PC-9 (cell line): ENCODE measurements at regions not wholly inside any gene's neighbourhood (a gene's known extent, or its start where the extent isn't known, plus 50 kb on each side); places are given as distances from the start of the nearest gene placed in this dataset.
"Not testable (repeated sequence)": the region's sequence is repeated elsewhere in the genome, so short reads cannot be mapped to it uniquely, and the experiment has no call there.

Source experiments
- BruUV-seq: library from RNA; stranded (reverse); fragments of 400-500 nt; replicated peaks from 2 replicates; lab custom pipeline; 2021; lab: Mats Ljungman, UMichigan
- CTCF ChIA-PET: fragments of 300-600 bp; sonication (Branson Sonifier 250); formaldehyde crosslinking; loops from one replicate; lab custom pipeline; 2022; ENCODE audit warnings: antibody characterized with exemption; lab: Charles Lee
- POLR2A ChIA-PET: fragments of 300-600 bp; sonication (Branson Sonifier 250); formaldehyde crosslinking; loops from one replicate; lab custom pipeline; 2022; ENCODE audit warnings: antibody characterized with exemption; ENCODE audit not compliant: unreplicated experiment; lab: Charles Lee
- DNase-seq, 2 experiments: peaks; one replicate each; pipeline versions ENCODE4 v3.0.0 to v3.0.0-alpha.2; 2015 to 2022; ENCODE audit warnings: mixed read lengths in 1 of 2
- H2AFZ ChIP-seq: fragments of 200-600 bp; sonication (generic); 2 replicates; pipeline ENCODE4 v1.8.1; 2017; ENCODE audit warnings: antibody characterized with exemption
- H3F3A ChIP-seq: fragments of 200-600 bp; sonication (generic); 2 replicates; pipeline ENCODE4 v1.8.1; 2017; ENCODE audit warnings: antibody characterized with exemption, mild to moderate bottlenecking, low read depth; ENCODE audit not compliant: insufficient read depth
- H3K27ac ChIP-seq: fragments of 200-600 bp; sonication (generic); 2 replicates; pipeline ENCODE4 v1.6.1; 2016; ENCODE audit warnings: mixed run types
- H3K27me3 ChIP-seq: fragments of 200-600 bp; sonication (generic); 2 replicates; pipeline ENCODE4 v1.6.1; 2016; ENCODE audit warnings: low read depth, mixed run types; ENCODE audit not compliant: insufficient read depth
- H3K36me3 ChIP-seq: fragments of 200-600 bp; sonication (generic); 2 replicates; pipeline ENCODE4 v1.6.1; 2016; ENCODE audit warnings: low read depth, mixed run types
- H3K4me1 ChIP-seq: fragments of 200-600 bp; sonication (generic); replicated peaks from 2 replicates; pipeline ENCODE4 v1.6.1; 2016; ENCODE audit warnings: mixed run types; ENCODE audit not compliant: insufficient read depth
- H3K4me2 ChIP-seq: fragments of 200-600 bp; sonication (generic); 2 replicates; pipeline ENCODE4 v1.6.1; 2017; ENCODE audit warnings: mixed run types
- H3K4me3 ChIP-seq: fragments of 200-600 bp; sonication (generic); 2 replicates; pipeline ENCODE4 v1.6.1; 2016; ENCODE audit warnings: mixed run types
- H3K79me2 ChIP-seq: fragments of 200-600 bp; sonication (generic); 2 replicates; pipeline ENCODE4 v1.6.1; 2017; ENCODE audit warnings: low read depth, mixed run types
- H3K9me2 ChIP-seq: fragments of 200-600 bp; sonication (generic); 2 replicates; pipeline ENCODE4 v1.8.1; 2017; ENCODE audit warnings: mild to moderate bottlenecking; ENCODE audit not compliant: insufficient read depth
- H3K9me3 ChIP-seq: fragments of 200-600 bp; sonication (generic); 2 replicates; pipeline ENCODE4 v1.8.1; 2016; ENCODE audit warnings: low read depth; ENCODE audit not compliant: insufficient read depth
- H4K20me1 ChIP-seq: fragments of 200-600 bp; sonication (generic); 2 replicates; pipeline ENCODE4 v1.8.1; 2017; ENCODE audit not compliant: insufficient read depth
- CTCF ChIP-seq: fragments of 200-600 bp; sonication (generic); conservative IDR thresholded peaks from 2 replicates; pipeline ENCODE4 v1.6.1; 2017; ENCODE audit warnings: mixed run types, antibody characterized with exemption, mild to moderate bottlenecking, moderate library complexity
- EZH2 ChIP-seq: fragments of 200-600 bp; sonication (generic); IDR thresholded peaks from 2 replicates; pipeline ENCODE4 v1.8.0; 2017; ENCODE audit warnings: antibody characterized with exemption, low read depth
- intact Hi-C: fragments of 100-400 bp; cut with micrococcal nuclease; formaldehyde crosslinking; loops from one replicate; pipeline ENCODE4 v1.10.0; 2022; ENCODE audit not compliant: unreplicated experiment

DNA sequence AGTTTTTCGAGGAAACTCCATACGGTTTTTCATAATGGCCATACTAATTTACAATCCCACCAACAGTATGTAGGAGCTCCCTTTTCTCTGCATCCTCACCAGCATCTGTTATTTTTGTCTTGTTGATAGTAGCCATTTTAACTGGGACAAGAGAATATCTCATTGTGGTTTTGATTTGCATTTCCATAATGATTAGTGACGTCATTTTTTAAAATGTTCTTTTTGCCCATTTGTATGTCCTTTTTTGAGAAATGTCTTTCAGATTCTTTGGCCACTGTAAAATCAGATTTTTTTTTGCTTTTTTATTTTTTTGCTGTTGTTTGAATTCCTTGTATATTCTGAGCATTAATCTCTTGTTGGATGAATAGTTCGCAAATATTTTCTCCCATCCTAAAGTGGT, 243.9 kb downstream of the TRIML1 start:
- no peaks in the 10 kb centered on the region for H3K4me1 ChIP-seq
- no peaks in the 10 kb centered on the region for H4K20me1 ChIP-seq
- H3F3A ChIP-seq = no peaks in the 10 kb centered on the region
- no peaks in the 10 kb centered on the region for H3K9me2 ChIP-seq
- no peaks in the 10 kb centered on the region for H3K36me3 ChIP-seq
- intact Hi-C loops = no loop called here
- BruUV-seq = no TSS peak
- no peaks in the 10 kb centered on the region for H3K27me3 ChIP-seq
- H3K27ac ChIP-seq = no peak overlapping the region
- no peak overlapping the region for H3K4me2 ChIP-seq
- DNase-seq = no peak
- H3K4me3 ChIP-seq = no peak overlapping the region
- no peaks in the 10 kb centered on the region for H3K79me2 ChIP-seq
- ChIA-PET CTCF (no interaction called here), POLR2A (no interaction called here)
- TF ChIP-seq EZH2 (no peak), CTCF (no peak)
- H2AFZ ChIP-seq = no peak overlapping the region
- H3K9me3 ChIP-seq = no peaks in the 10 kb centered on the region

DNA sequence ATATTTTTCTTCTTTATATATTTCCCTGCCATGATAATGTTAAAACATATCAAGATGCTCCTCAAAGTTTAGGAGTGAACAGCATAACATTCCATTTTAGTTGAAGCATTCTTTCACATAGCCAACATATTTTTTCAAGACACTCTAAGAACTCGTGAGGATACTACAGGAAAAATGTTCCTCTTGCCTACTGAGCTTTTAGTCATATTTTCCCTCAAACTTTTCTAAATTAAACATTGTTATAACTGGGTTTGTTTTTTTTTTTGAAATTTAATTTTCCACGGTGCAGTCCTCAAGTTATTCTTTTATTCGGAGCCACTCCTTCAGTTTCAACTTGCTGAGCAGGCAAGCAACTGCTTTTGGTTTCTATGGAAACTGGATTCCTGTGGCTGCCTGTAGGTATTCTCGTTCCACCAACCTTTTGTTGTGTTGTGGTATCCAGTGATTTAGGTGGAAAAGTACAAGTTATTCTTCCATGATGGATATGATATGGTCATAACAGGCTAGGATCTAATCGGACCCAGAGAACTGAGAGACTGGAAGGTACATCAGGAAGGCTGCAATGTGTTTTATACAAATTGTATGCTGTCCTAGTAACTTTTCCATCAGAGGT, 248.0 kb downstream of the TRIML1 start:
- Histone ChIP-seq H3K27ac (no peak overlapping the region), H3K9me3 (no peaks in the 10 kb centered on the region), H3K79me2 (no peaks in the 10 kb centered on the region), H3K4me2 (no peak overlapping the region), H3K4me1 (no peaks in the 10 kb centered on the region), H3K9me2 (no peaks in the 10 kb centered on the region), H3K36me3 (no peaks in the 10 kb centered on the region), H4K20me1 (no peaks in the 10 kb centered on the region), H3K27me3 (no peaks in the 10 kb centered on the region), H2AFZ (no peak overlapping the region), H3F3A (no peaks in the 10 kb centered on the region), H3K4me3 (no peak overlapping the region)
- ChIA-PET POLR2A (interaction anchor here (0.6 kb wide), 1 partner anchor 1762 kb away, joined by 5 read pairs; no protein-coding TSS in a partner anchor), CTCF (no interaction called here)
- TF ChIP-seq EZH2 (no peak), CTCF (no peak)
- DNase-seq = peak in 1 of 2 experiments; percentile 15
- BruUV-seq = no TSS peak
- intact Hi-C loops = no loop called here

DNA sequence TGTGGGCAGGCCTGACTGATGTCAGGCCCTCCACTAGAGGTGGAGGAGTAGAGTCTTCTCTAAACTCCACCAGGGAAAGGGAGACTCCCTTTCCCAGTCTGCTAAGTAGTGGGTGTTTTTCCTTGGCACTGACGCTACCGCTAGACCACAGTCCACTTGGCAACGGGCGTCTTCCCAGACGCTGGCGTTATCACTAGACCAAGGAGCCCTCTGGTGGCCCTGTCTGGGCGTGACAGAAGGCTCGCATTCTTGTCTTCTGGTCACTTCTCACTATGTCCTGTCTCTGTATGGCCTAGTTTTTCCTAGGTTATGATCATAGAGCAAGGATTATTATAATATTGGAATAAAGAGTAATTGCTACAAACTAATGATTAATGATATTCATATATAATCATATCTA, 252.1 kb downstream of the TRIML1 start:
- intact Hi-C loops, BruUV-seq, H3K4me1 ChIP-seq, H3F3A ChIP-seq, H4K20me1 ChIP-seq, H3K9me2 ChIP-seq, POLR2A ChIA-PET, H3K4me2 ChIP-seq, H3K27me3 ChIP-seq, H3K9me3 ChIP-seq, H3K27ac ChIP-seq, H3K4me3 ChIP-seq, H3K36me3 ChIP-seq, H2AFZ ChIP-seq, CTCF ChIA-PET, H3K79me2 ChIP-seq: not testable (repeated sequence)
- DNase-seq = peak in 1 of 2 experiments; percentile 3
- TF ChIP-seq CTCF = peak; percentile 37; the same call in 1 of the 2 replicates
